ENCODE measurements at regions not wholly inside any gene's neighbourhood (a gene's known extent, or its start where the extent isn't known, plus 50 kb on each side); places are given as distances from the start of the nearest gene placed in this dataset.

DNA sequence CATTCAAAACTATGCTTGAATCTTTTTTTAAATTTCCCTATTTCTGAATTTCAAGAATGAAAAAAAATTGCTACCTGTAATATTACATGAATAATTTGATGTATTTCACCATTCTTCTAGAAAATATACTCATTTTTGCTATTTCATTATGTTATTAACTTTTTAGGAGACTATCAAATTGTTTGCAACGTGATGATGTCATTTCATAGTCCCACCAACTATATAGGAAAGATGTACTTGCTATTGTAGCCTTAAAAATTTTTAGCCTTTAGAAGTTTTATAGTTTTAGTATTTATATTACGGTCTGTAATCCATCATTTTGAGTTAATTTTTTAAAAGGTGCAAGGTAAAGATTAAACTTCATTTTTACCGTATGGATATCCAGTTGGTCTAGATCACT lies 81.4 kb upstream of the AHI1 start:
- DNase-seq (ENCODE audit: low read depth, low spot score) (no peak), ATAC-seq (no peak)
- no peaks in the 10 kb centered on the region for H3K9me3 ChIP-seq (ENCODE audit: control insufficient read depth in 1 of 2, insufficient read depth in 1 of 2, low read depth in 1 of 2, low read length in 2 of 2)
- H4K20me1 ChIP-seq (ENCODE audit: insufficient read depth): no peaks in the 10 kb centered on the region
- H3K36me3 ChIP-seq (ENCODE audit: control insufficient read depth in 1 of 2, insufficient read depth in 2 of 2, low read length in 2 of 2): no peaks in the 10 kb centered on the region
- CTCF ChIA-PET: no interaction called here
- H3K4me2 ChIP-seq (ENCODE audit: low read length): no peak overlapping the region
- POLR2A ChIA-PET: no interaction called here
- no peak overlapping the region for H3K4me3 ChIP-seq (replicated peaks in 1 of 2; ENCODE audit: low read depth in 1 of 2, low read length in 2 of 2)
- no peak overlapping the region for H3K27ac ChIP-seq (ENCODE audit: low read depth, low read length)
- no peak overlapping the region for H3K9ac ChIP-seq (ENCODE audit: low read length)
- RAD21 ChIA-PET (ENCODE audit: low non-redundant PET in 1 of 2, low total read pairs in 2 of 2, uncharacterized antibody in 2 of 2, unreplicated experiment in 2 of 2): no interaction called here
- TF ChIP-seq SRF (IDR thresholded peaks at IDR 0.05; ENCODE audit: low read depth) (no peak), TCF7L2 (IDR thresholded peaks at IDR 0.05; ENCODE audit: borderline replicate concordance, extremely low read depth, insufficient read depth, insufficient read length) (no peak), RAD21 (IDR thresholded peaks at IDR 0.05; ENCODE audit: low read depth) (no peak), FOSL1 (IDR thresholded peaks at IDR 0.05; ENCODE audit: low read depth) (no peak), EGR1 (IDR thresholded peaks at IDR 0.05; ENCODE audit: low read depth) (no peak), EZH2 (IDR thresholded peaks at IDR 0.05) (no peak), SIN3A (IDR thresholded peaks at IDR 0.05; ENCODE audit: low read depth) (no peak), ZNF274 (IDR thresholded peaks at IDR 0.05; ENCODE audit: low read depth, low read length) (no peak), ELF1 (IDR thresholded peaks at IDR 0.05; ENCODE audit: borderline replicate concordance, low read depth) (no peak)
- TF ChIP-seq, protein P1, sequence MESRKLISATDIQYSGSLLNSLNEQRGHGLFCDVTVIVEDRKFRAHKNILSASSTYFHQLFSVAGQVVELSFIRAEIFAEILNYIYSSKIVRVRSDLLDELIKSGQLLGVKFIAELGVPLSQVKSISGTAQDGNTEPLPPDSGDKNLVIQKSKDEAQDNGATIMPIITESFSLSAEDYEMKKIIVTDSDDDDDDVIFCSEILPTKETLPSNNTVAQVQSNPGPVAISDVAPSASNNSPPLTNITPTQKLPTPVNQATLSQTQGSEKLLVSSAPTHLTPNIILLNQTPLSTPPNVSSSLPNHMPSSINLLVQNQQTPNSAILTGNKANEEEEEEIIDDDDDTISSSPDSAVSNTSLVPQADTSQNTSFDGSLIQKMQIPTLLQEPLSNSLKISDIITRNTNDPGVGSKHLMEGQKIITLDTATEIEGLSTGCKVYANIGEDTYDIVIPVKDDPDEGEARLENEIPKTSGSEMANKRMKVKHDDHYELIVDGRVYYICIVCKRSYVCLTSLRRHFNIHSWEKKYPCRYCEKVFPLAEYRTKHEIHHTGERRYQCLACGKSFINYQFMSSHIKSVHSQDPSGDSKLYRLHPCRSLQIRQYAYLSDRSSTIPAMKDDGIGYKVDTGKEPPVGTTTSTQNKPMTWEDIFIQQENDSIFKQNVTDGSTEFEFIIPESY (IDR thresholded peaks at IDR 0.05; ENCODE audit: extremely low read depth, insufficient replicate concordance, low read length): no peak
- TF ChIP-seq, protein P2, sequence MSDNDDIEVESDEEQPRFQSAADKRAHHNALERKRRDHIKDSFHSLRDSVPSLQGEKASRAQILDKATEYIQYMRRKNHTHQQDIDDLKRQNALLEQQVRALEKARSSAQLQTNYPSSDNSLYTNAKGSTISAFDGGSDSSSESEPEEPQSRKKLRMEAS (IDR thresholded peaks at IDR 0.05): no peak
- no peaks in the 10 kb centered on the region for H3K9me2 ChIP-seq (ENCODE audit: insufficient read depth)
- no peaks in the 10 kb centered on the region for H3K27me3 ChIP-seq (ENCODE audit: insufficient read depth, low read length)
- H3K4me1 ChIP-seq (ENCODE audit: control insufficient read depth in 1 of 2, insufficient read depth in 2 of 2, low read length in 2 of 2): no peaks in the 10 kb centered on the region
- intact Hi-C loops (cut with micrococcal nuclease): no loop called here
- H3K79me2 ChIP-seq (ENCODE audit: insufficient read depth, low read length): no peaks in the 10 kb centered on the region
- no peak overlapping the region for H2AFZ ChIP-seq (ENCODE audit: low read depth, low read length, poor library complexity, severe bottlenecking)
- no TSS peak for BruUV-seq (replicated peaks)
